ENCODE measurements at regions not wholly inside any gene's neighbourhood (a gene's known extent, or its start where the extent isn't known, plus 50 kb on each side); places are given as distances from the start of the nearest gene placed in this dataset.
"Not testable (repeated sequence)": the region's sequence is repeated elsewhere in the genome, so short reads cannot be mapped to it uniquely, and the experiment has no call there.

- DNase-seq: no peak
- Histone ChIP-seq H3K27me3 (no peaks in the 10 kb centered on the region), H3K9me3 (no peaks in the 10 kb centered on the region), H3K27ac (no peak overlapping the region), H3K36me3 (no peaks in the 10 kb centered on the region), H3K4me1 (no peaks in the 10 kb centered on the region), H3K4me3 (no peak overlapping the region)
- intact Hi-C loops (cut with DNase I; ENCODE audit: low total_unique reads): no loop called here
- no peak for TF ChIP-seq CTCF (IDR thresholded peaks at IDR 0.05)
Observed at GRCh38 chr6:79403563-79403962, 133.7 kb downstream of the LCA5 start.

GRCh38 chr6:79403086-79403485, 134.1 kb downstream of the LCA5 start:
- H3K27ac ChIP-seq: no peak overlapping the region
- no peak for DNase-seq
- no peaks in the 10 kb centered on the region for H3K4me1 ChIP-seq
- intact Hi-C loops (cut with DNase I; ENCODE audit: low total_unique reads): no loop called here
- no peak overlapping the region for H3K4me3 ChIP-seq
- no peaks in the 10 kb centered on the region for H3K9me3 ChIP-seq
- H3K36me3 ChIP-seq: no peaks in the 10 kb centered on the region
- TF ChIP-seq CTCF (IDR thresholded peaks at IDR 0.05): no peak
- no peaks in the 10 kb centered on the region for H3K27me3 ChIP-seq

- Histone ChIP-seq H3K9me3 (no peaks in the 10 kb centered on the region), H3K4me1 (no peaks in the 10 kb centered on the region), H3K27me3 (no peaks in the 10 kb centered on the region), H3K36me3 (no peaks in the 10 kb centered on the region), H3K4me3 (no peak overlapping the region), H3K27ac (no peak overlapping the region)
- TF ChIP-seq CTCF (IDR thresholded peaks at IDR 0.05): no peak
- intact Hi-C loops (cut with DNase I; ENCODE audit: low total_unique reads): no loop called here
- no peak for DNase-seq
Observed at GRCh38 chr6:79399499-79399898, 137.7 kb downstream of the LCA5 start.

- H3K4me1 ChIP-seq; H3K9me3 ChIP-seq; H3K4me3 ChIP-seq; H3K27ac ChIP-seq; H3K36me3 ChIP-seq; DNase-seq; H3K27me3 ChIP-seq; intact Hi-C loops (cut with DNase I; ENCODE audit: low total_unique reads): not testable (repeated sequence)
Observed at GRCh38 chr6:79398617-79399016, 138.6 kb downstream of the LCA5 start.

- Histone ChIP-seq H3K9me3 (no peaks in the 10 kb centered on the region), H3K27me3 (no peaks in the 10 kb centered on the region), H3K4me3 (no peak overlapping the region), H3K36me3 (no peaks in the 10 kb centered on the region), H3K27ac (no peak overlapping the region), H3K4me1 (no peaks in the 10 kb centered on the region)
- no peak for DNase-seq
- intact Hi-C loops (cut with DNase I; ENCODE audit: low total_unique reads): no loop called here
- TF ChIP-seq CTCF (IDR thresholded peaks at IDR 0.05): no peak
Observed at GRCh38 chr6:79396625-79397024, 140.6 kb downstream of the LCA5 start.

GRCh38 chr6:79394690-79395089, 142.5 kb downstream of the LCA5 start:
- Histone ChIP-seq H3K4me1 (no peaks in the 10 kb centered on the region), H3K36me3 (no peaks in the 10 kb centered on the region), H3K4me3 (no peak overlapping the region), H3K27ac (no peak overlapping the region), H3K27me3 (no peaks in the 10 kb centered on the region), H3K9me3 (no peaks in the 10 kb centered on the region)
- no peak for TF ChIP-seq CTCF (IDR thresholded peaks at IDR 0.05)
- DNase-seq: no peak
- intact Hi-C loops (cut with DNase I; ENCODE audit: low total_unique reads): no loop called here
